H1 (cell line): ENCODE measurements at regions not wholly inside any gene's neighbourhood (a gene's known extent, or its start where the extent isn't known, plus 50 kb on each side); places are given as distances from the start of the nearest gene placed in this dataset.

Experiments used
- RFX5 ChIP-seq: IDR thresholded peaks from 2 replicates; pipeline ENCODE4 v1.6.1; 2011; ENCODE audit warnings: low read depth, low read length, improper control_type of control experiment, borderline replicate concordance
- RXRA ChIP-seq: IDR thresholded peaks from 2 replicates; pipeline ENCODE4 v1.6.1; 2011; ENCODE audit warnings: low read depth, mild to moderate bottlenecking, low read length, moderate library complexity; ENCODE audit not compliant: insufficient read depth
- ZNF274 ChIP-seq: IDR thresholded peaks from 2 replicates; pipeline ENCODE4 v1.7.0; 2012; ENCODE audit warnings: low read length, borderline replicate concordance; ENCODE audit errors: extremely low read depth
- TF ChIP-seq, protein P1 (sequence below), 3 experiments: IDR thresholded peaks; 1 replicate in 2 of 3; 2 replicates in 1 of 3; pipeline versions ENCODE4 v1.5.1 to v1.6.1; 2011; ENCODE audit warnings: low read length in 3 of 3, mild to moderate bottlenecking in 3 of 3, inconsistent platforms in 2 of 3, low read depth in 1 of 3, moderate library complexity in 1 of 3; ENCODE audit not compliant: insufficient read depth in 1 of 3; ENCODE audit errors: control extremely low read depth in 1 of 3

DNA sequence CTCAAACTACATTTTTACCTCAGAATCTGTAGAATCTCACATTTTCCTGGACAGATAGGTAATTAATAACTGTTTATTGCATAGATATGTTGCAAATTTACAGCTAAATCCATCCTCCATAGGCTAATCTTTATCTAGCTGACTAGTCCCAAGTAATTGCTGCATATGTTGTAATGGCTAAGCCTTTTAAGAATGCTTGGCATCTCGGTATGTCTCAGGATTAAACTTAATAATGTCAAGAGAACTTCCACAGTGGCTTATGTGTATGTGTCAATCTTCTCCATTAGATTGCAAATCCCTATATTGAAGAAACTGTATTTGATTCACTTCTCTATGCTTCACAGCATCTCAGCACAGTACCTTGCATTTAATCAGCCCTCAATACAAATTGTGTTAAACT, 131.9 kb downstream of the PRDM9 start (continued):
- no peak for TF ChIP-seq ZNF274
- TF ChIP-seq RXRA, result no peak
- no peak for TF ChIP-seq RFX5
- TF ChIP-seq, protein P1, sequence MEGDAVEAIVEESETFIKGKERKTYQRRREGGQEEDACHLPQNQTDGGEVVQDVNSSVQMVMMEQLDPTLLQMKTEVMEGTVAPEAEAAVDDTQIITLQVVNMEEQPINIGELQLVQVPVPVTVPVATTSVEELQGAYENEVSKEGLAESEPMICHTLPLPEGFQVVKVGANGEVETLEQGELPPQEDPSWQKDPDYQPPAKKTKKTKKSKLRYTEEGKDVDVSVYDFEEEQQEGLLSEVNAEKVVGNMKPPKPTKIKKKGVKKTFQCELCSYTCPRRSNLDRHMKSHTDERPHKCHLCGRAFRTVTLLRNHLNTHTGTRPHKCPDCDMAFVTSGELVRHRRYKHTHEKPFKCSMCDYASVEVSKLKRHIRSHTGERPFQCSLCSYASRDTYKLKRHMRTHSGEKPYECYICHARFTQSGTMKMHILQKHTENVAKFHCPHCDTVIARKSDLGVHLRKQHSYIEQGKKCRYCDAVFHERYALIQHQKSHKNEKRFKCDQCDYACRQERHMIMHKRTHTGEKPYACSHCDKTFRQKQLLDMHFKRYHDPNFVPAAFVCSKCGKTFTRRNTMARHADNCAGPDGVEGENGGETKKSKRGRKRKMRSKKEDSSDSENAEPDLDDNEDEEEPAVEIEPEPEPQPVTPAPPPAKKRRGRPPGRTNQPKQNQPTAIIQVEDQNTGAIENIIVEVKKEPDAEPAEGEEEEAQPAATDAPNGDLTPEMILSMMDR (IDR thresholded peaks at IDR 0.05; ENCODE audit: control extremely low read depth in 1 of 3, insufficient read depth in 1 of 3, low read depth in 1 of 3, low read length in 3 of 3), result no peak
